ENCODE measurements at regions not wholly inside any gene's neighbourhood (a gene's known extent, or its start where the extent isn't known, plus 50 kb on each side); places are given as distances from the start of the nearest gene placed in this dataset.

GRCh38 chr6:155611742-155612141, 156.1 kb upstream of the NOX3 start:
- H3K4me3 ChIP-seq (ENCODE audit: low read depth, low read length) = no peak overlapping the region
- in situ Hi-C loops (cut with HindIII; ENCODE audit: low sequenced_read_pairs) = no loop called here
- DNase-seq (ENCODE audit: low read depth) = no peak
- TF ChIP-seq CTCF (IDR thresholded peaks at IDR 0.05; ENCODE audit: low read depth, low read length, missing control alignments) = no peak

- no peak for TF ChIP-seq CTCF (IDR thresholded peaks at IDR 0.05; ENCODE audit: low read depth, low read length, missing control alignments)
- no peak for DNase-seq (ENCODE audit: low read depth)
- H3K4me3 ChIP-seq (ENCODE audit: low read depth, low read length) = no peak overlapping the region
- in situ Hi-C loops (cut with HindIII; ENCODE audit: low sequenced_read_pairs) = no loop called here
Observed at GRCh38 chr6:155604991-155605390, 149.4 kb upstream of the NOX3 start.

- in situ Hi-C loops (cut with HindIII; ENCODE audit: low sequenced_read_pairs) = no loop called here
- TF ChIP-seq CTCF (IDR thresholded peaks at IDR 0.05; ENCODE audit: low read depth, low read length, missing control alignments) = no peak
- no peak for DNase-seq (ENCODE audit: low read depth)
- no peak overlapping the region for H3K4me3 ChIP-seq (ENCODE audit: low read depth, low read length)
Observed at GRCh38 chr6:155599561-155599960, 143.9 kb upstream of the NOX3 start.

GRCh38 chr6:155599160-155599559, 143.5 kb upstream of the NOX3 start:
- no peak for TF ChIP-seq CTCF (IDR thresholded peaks at IDR 0.05; ENCODE audit: low read depth, low read length, missing control alignments)
- DNase-seq (ENCODE audit: low read depth) = no peak
- in situ Hi-C loops (cut with HindIII; ENCODE audit: low sequenced_read_pairs) = no loop called here
- H3K4me3 ChIP-seq (ENCODE audit: low read depth, low read length) = no peak overlapping the region

DNA sequence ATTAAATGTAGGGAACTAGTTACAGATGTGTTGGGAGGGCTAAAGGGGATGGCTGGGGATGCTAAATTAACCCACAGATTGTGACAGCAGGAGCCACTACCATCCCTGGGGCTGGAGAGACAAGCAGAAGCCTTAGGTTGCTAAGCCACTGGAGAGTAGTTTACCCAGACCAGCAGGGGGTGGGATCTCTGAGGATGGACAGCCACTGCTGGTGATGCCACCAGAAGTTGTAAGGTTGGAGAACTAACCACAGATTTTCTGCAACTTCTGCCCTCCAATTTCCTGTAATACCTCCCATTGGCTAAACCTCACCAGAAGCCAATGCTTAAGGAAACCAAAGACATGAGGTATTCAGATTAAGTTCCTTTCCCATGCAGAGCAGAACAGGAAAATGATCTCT, 139.6 kb upstream of the NOX3 start:
- no peak for TF ChIP-seq CTCF (IDR thresholded peaks at IDR 0.05; ENCODE audit: low read depth, low read length, missing control alignments)
- in situ Hi-C loops (cut with HindIII; ENCODE audit: low sequenced_read_pairs) = no loop called here
- H3K4me3 ChIP-seq (ENCODE audit: low read depth, low read length) = no peak overlapping the region
- no peak for DNase-seq (ENCODE audit: low read depth)

DNA sequence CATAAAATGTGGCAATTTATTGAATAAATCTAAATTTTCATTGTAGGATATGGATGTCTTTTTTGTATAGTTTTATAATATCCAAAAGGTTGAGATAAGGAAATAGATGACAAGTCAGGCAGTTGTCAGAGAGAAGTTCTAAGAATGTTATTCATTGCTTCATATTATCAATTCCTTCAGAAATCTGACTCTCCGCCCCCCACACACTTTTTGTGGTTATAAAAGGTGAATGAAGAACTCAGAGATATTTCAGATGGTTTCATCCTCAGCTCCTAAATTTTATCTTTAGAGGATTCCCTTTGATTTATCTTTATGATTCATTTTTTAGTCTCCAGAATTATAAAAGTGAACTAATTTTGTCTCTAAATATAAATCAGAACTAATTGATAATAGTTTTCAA, 136.1 kb upstream of the NOX3 start:
- H3K4me3 ChIP-seq (ENCODE audit: low read depth, low read length) = no peak overlapping the region
- TF ChIP-seq CTCF (IDR thresholded peaks at IDR 0.05; ENCODE audit: low read depth, low read length, missing control alignments) = no peak
- DNase-seq (ENCODE audit: low read depth) = no peak
- in situ Hi-C loops (cut with HindIII; ENCODE audit: low sequenced_read_pairs) = no loop called here

GRCh38 chr6:155589190-155589589, 133.6 kb upstream of the NOX3 start:
- in situ Hi-C loops (cut with HindIII; ENCODE audit: low sequenced_read_pairs) = no loop called here
- TF ChIP-seq CTCF (IDR thresholded peaks at IDR 0.05; ENCODE audit: low read depth, low read length, missing control alignments) = no peak
- no peak overlapping the region for H3K4me3 ChIP-seq (ENCODE audit: low read depth, low read length)
- no peak for DNase-seq (ENCODE audit: low read depth)

Measured in astrocyte of the cerebellum (primary cell).